ENCODE measurements at regions not wholly inside any gene's neighbourhood (a gene's known extent, or its start where the extent isn't known, plus 50 kb on each side); places are given as distances from the start of the nearest gene placed in this dataset.
"Not testable (repeated sequence)": the region's sequence is repeated elsewhere in the genome, so short reads cannot be mapped to it uniquely, and the experiment has no call there.

DNA sequence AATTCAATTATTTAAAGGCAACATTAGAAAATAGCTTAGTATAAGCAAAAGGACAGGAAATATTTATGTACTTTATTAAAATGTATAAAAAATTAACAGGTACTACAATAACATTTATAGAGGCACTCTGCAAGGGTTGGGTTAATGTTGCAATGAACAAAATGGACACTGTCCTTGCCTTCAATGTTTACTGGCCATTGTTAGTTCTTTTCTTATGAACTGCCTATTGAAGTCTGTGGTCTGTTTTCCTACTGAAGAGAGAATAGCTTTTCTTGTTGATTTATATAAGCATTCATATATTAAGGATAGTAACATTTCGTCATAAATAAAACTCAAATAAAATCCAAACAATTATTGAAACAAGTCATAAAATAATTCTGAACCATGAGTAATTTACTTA lies 135.3 kb upstream of the BEND6 start:
- Histone ChIP-seq H3K9ac (ENCODE audit: low read length) (no peak overlapping the region), H3K4me2 (ENCODE audit: low read length) (no peak overlapping the region), H2BK120ac (ENCODE audit: low read depth, low read length) (no peak overlapping the region), H3K4me1 (ENCODE audit: control insufficient read depth, low read depth, low read length) (peaks cover 4% of the 10 kb centered on the region), H3K18ac (ENCODE audit: low read length) (no peak overlapping the region), H2BK15ac (replicated peaks; ENCODE audit: low read depth) (no peak overlapping the region), H2AK5ac (ENCODE audit: low read length) (no peak overlapping the region), H3K27me3 (ENCODE audit: insufficient read depth, low read length, poor library complexity) (no peaks in the 10 kb centered on the region), H3K36me3 (ENCODE audit: control insufficient read depth, insufficient read depth, low read length) (no peaks in the 10 kb centered on the region), H4K8ac (ENCODE audit: low read depth, low read length) (no peak overlapping the region), H3K4ac (ENCODE audit: low read depth, low read length) (no peak overlapping the region), H3K4me3 (ENCODE audit: low read length) (no peak overlapping the region), H3K56ac (ENCODE audit: low read length) (no peak overlapping the region), H2BK5ac (ENCODE audit: low read length) (no peak overlapping the region), H4K5ac (ENCODE audit: low read length) (no peak overlapping the region), H3K23ac (ENCODE audit: low read length) (no peak overlapping the region), H3K79me1 (ENCODE audit: low read length) (peaks cover 6% of the 10 kb centered on the region), H3K79me2 (ENCODE audit: control insufficient read depth, insufficient read depth, low read length) (peaks cover 31% of the 10 kb centered on the region), H3K27ac (ENCODE audit: low read depth, low read length) (no peak overlapping the region)
- 100% methylated on average over 1 of the region's 1 CpG for WGBS (ENCODE audit: extremely low coverage, insufficient coverage, low lambda C conversion rate)
- no peak for DNase-seq

DNA sequence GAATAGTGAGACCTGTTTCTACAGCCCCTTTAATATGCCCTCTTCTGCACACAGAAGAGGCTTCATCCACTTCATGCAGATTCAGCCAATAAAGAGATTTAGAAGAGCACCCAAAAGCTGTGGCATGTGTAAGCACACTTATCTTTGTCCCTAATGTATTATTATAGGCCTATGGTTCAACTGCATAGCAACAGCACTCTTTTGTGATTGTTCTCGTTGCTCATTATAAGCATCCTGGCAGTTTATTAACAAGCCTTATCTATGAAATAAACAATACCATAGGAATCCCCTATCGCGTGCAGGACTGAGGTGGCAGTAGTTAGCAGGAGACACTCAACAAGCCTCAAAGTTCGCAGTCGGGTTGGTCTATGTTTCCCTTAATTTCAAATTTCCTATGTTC lies 138.5 kb upstream of the BEND6 start:
- peaks cover 4% of the 10 kb centered on the region for H3K4me1 ChIP-seq (ENCODE audit: control insufficient read depth, low read depth, low read length)
- peaks cover 6% of the 10 kb centered on the region for H3K79me1 ChIP-seq (ENCODE audit: low read length)
- no peaks in the 10 kb centered on the region for H3K27me3 ChIP-seq (ENCODE audit: insufficient read depth, low read length, poor library complexity)
- WGBS (ENCODE audit: extremely low coverage, insufficient coverage, low lambda C conversion rate): no CpG with 5 or more reads among the region's 5 CpGs
- H3K4me3 ChIP-seq (ENCODE audit: low read length): no peak overlapping the region
- peak; percentile 46 for DNase-seq
- no peak overlapping the region for H4K8ac ChIP-seq (ENCODE audit: low read depth, low read length)
- H2AK5ac ChIP-seq (ENCODE audit: low read length): no peak overlapping the region
- no peak overlapping the region for H3K4ac ChIP-seq (ENCODE audit: low read depth, low read length)
- peaks cover 26% of the 10 kb centered on the region for H3K79me2 ChIP-seq (ENCODE audit: control insufficient read depth, insufficient read depth, low read length)
- no peak overlapping the region for H3K56ac ChIP-seq (ENCODE audit: low read length)
- no peak overlapping the region for H3K27ac ChIP-seq (ENCODE audit: low read depth, low read length)
- H4K5ac ChIP-seq (ENCODE audit: low read length): no peak overlapping the region
- H3K4me2 ChIP-seq (ENCODE audit: low read length): no peak overlapping the region
- no peak overlapping the region for H2BK5ac ChIP-seq (ENCODE audit: low read length)
- H3K36me3 ChIP-seq (ENCODE audit: control insufficient read depth, insufficient read depth, low read length): no peaks in the 10 kb centered on the region
- no peak overlapping the region for H3K23ac ChIP-seq (ENCODE audit: low read length)
- H2BK15ac ChIP-seq (replicated peaks; ENCODE audit: low read depth): no peak overlapping the region
- peak overlapping the region; percentile 5 for H3K18ac ChIP-seq (ENCODE audit: low read length)
- no peak overlapping the region for H2BK120ac ChIP-seq (ENCODE audit: low read depth, low read length)
- H3K9ac ChIP-seq (ENCODE audit: low read length): no peak overlapping the region

DNA sequence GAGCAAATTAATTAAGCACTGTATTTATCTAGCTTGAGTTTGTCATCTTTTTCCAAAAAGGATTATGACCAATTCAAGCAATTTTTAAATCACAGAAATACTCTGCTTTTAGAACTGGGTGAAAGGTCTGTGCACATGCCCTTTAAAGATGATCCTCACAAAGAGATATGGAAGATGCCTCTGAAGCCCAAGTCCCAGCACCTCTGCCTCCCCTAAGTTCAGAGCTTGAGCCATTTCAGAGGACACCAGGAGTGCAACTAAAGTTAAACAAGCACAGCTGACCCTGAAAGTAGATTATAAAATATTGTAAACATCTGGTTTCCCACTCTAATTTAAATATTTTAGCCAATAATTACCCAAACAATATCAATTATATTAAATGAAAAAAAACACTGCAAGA lies 139.5 kb upstream of the BEND6 start:
- H3K79me1 ChIP-seq (ENCODE audit: low read length): peaks cover 2% of the 10 kb centered on the region
- no peak overlapping the region for H4K8ac ChIP-seq (ENCODE audit: low read depth, low read length)
- no peak overlapping the region for H3K23ac ChIP-seq (ENCODE audit: low read length)
- H3K9ac ChIP-seq (ENCODE audit: low read length): no peak overlapping the region
- no peak overlapping the region for H2BK15ac ChIP-seq (replicated peaks; ENCODE audit: low read depth)
- DNase-seq: no peak
- H2BK5ac ChIP-seq (ENCODE audit: low read length): no peak overlapping the region
- H2BK120ac ChIP-seq (ENCODE audit: low read depth, low read length): no peak overlapping the region
- H3K18ac ChIP-seq (ENCODE audit: low read length): no peak overlapping the region
- no peaks in the 10 kb centered on the region for H3K27me3 ChIP-seq (ENCODE audit: insufficient read depth, low read length, poor library complexity)
- peaks cover 21% of the 10 kb centered on the region for H3K79me2 ChIP-seq (ENCODE audit: control insufficient read depth, insufficient read depth, low read length)
- H4K5ac ChIP-seq (ENCODE audit: low read length): no peak overlapping the region
- no peaks in the 10 kb centered on the region for H3K36me3 ChIP-seq (ENCODE audit: control insufficient read depth, insufficient read depth, low read length)
- no peak overlapping the region for H3K56ac ChIP-seq (ENCODE audit: low read length)
- peaks cover 4% of the 10 kb centered on the region for H3K4me1 ChIP-seq (ENCODE audit: control insufficient read depth, low read depth, low read length)
- H3K4me2 ChIP-seq (ENCODE audit: low read length): no peak overlapping the region
- H2AK5ac ChIP-seq (ENCODE audit: low read length): no peak overlapping the region
- no peak overlapping the region for H3K4me3 ChIP-seq (ENCODE audit: low read length)
- H3K27ac ChIP-seq (ENCODE audit: low read depth, low read length): no peak overlapping the region
- no peak overlapping the region for H3K4ac ChIP-seq (ENCODE audit: low read depth, low read length)

DNA sequence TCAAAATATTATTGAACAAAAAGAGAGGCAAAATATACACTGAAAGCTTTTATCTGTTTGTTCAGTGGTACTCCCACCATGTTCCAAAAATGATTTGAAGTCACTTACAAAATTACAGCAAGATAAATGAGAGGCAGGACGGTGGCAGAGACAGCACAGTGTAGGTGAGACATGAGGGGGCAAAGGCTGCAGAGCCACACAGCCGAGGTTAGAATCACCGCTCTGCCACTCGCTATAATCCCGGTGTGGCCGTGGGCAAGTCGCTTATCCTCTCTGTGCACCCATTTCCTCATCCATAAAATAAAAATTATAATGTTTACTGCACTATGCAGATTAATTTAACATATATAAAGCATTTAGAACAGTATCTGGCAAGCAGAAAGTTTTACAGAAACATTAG lies 140.1 kb upstream of the BEND6 start:
- no peaks in the 10 kb centered on the region for H3K27me3 ChIP-seq (ENCODE audit: insufficient read depth, low read length, poor library complexity)
- no peak overlapping the region for H3K27ac ChIP-seq (ENCODE audit: low read depth, low read length)
- no peak overlapping the region for H3K18ac ChIP-seq (ENCODE audit: low read length)
- H3K4me1 ChIP-seq (ENCODE audit: control insufficient read depth, low read depth, low read length): peaks cover 4% of the 10 kb centered on the region
- H3K56ac ChIP-seq (ENCODE audit: low read length): no peak overlapping the region
- no peak overlapping the region for H2BK15ac ChIP-seq (replicated peaks; ENCODE audit: low read depth)
- no peaks in the 10 kb centered on the region for H3K36me3 ChIP-seq (ENCODE audit: control insufficient read depth, insufficient read depth, low read length)
- WGBS (ENCODE audit: extremely low coverage, insufficient coverage, low lambda C conversion rate): no CpG with 5 or more reads among the region's 7 CpGs
- H4K8ac ChIP-seq (ENCODE audit: low read depth, low read length): no peak overlapping the region
- H3K4me3 ChIP-seq (ENCODE audit: low read length): no peak overlapping the region
- DNase-seq: no peak
- H2AK5ac ChIP-seq (ENCODE audit: low read length): no peak overlapping the region
- H3K4ac ChIP-seq (ENCODE audit: low read depth, low read length): no peak overlapping the region
- H3K4me2 ChIP-seq (ENCODE audit: low read length): no peak overlapping the region
- peaks cover 17% of the 10 kb centered on the region for H3K79me2 ChIP-seq (ENCODE audit: control insufficient read depth, insufficient read depth, low read length)
- H3K23ac ChIP-seq (ENCODE audit: low read length): no peak overlapping the region
- H3K79me1 ChIP-seq (ENCODE audit: low read length): peaks cover 2% of the 10 kb centered on the region
- H4K5ac ChIP-seq (ENCODE audit: low read length): no peak overlapping the region
- H2BK120ac ChIP-seq (ENCODE audit: low read depth, low read length): no peak overlapping the region
- H3K9ac ChIP-seq (ENCODE audit: low read length): no peak overlapping the region
- no peak overlapping the region for H2BK5ac ChIP-seq (ENCODE audit: low read length)

DNA sequence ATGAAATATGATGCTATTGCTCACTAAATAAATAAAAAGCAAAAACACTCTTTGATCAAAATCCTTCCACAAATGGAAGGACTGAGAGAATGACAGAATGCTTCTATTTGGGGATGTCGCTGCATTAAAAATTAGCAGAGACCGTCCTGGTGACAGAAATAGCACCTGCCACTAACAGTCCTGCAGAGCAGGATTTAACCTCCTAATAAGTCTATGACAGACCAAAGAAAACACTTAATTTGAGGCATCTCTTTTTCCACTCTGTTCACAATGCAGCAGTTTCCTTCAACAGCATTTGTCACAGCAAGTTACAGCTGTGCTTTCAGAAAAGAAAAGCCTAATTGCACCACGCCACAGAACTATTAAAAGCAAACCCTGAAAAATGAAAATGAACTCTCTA lies 140.6 kb upstream of the BEND6 start:
- H2BK120ac ChIP-seq (ENCODE audit: low read depth, low read length): no peak overlapping the region
- H3K79me2 ChIP-seq (ENCODE audit: control insufficient read depth, insufficient read depth, low read length): peaks cover 17% of the 10 kb centered on the region
- peaks cover 4% of the 10 kb centered on the region for H3K4me1 ChIP-seq (ENCODE audit: control insufficient read depth, low read depth, low read length)
- H2BK15ac ChIP-seq (replicated peaks; ENCODE audit: low read depth): no peak overlapping the region
- H3K79me1 ChIP-seq (ENCODE audit: low read length): peaks cover 2% of the 10 kb centered on the region
- no peak overlapping the region for H4K8ac ChIP-seq (ENCODE audit: low read depth, low read length)
- H3K27me3 ChIP-seq (ENCODE audit: insufficient read depth, low read length, poor library complexity): no peaks in the 10 kb centered on the region
- no peak overlapping the region for H3K56ac ChIP-seq (ENCODE audit: low read length)
- DNase-seq: no peak
- H2BK5ac ChIP-seq (ENCODE audit: low read length): no peak overlapping the region
- no peaks in the 10 kb centered on the region for H3K36me3 ChIP-seq (ENCODE audit: control insufficient read depth, insufficient read depth, low read length)
- H4K5ac ChIP-seq (ENCODE audit: low read length): no peak overlapping the region
- no peak overlapping the region for H3K4ac ChIP-seq (ENCODE audit: low read depth, low read length)
- no peak overlapping the region for H3K9ac ChIP-seq (ENCODE audit: low read length)
- H3K4me2 ChIP-seq (ENCODE audit: low read length): no peak overlapping the region
- H3K23ac ChIP-seq (ENCODE audit: low read length): no peak overlapping the region
- H2AK5ac ChIP-seq (ENCODE audit: low read length): no peak overlapping the region
- no peak overlapping the region for H3K18ac ChIP-seq (ENCODE audit: low read length)
- WGBS (ENCODE audit: extremely low coverage, insufficient coverage, low lambda C conversion rate): no CpG with 5 or more reads among the region's 3 CpGs
- no peak overlapping the region for H3K4me3 ChIP-seq (ENCODE audit: low read length)
- no peak overlapping the region for H3K27ac ChIP-seq (ENCODE audit: low read depth, low read length)

DNA sequence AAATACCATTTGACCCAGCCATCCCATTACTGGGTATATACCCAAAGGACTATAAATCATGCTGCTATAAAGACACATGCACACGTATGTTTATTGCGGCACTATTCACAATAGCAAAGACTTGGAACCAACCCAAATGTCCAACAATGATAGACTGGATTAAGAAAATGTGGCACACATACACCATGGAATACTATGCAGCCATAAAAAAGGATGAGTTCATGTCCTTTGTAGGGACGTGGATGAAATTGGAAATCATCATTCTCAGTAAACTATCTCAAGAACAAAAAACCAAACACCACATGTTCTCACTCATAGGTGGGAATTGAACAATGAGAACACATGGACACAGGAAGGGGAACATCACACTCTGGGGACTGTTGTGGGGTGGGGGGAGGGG lies 142.1 kb upstream of the BEND6 start:
- H3K27ac ChIP-seq (ENCODE audit: low read depth, low read length); DNase-seq; H3K36me3 ChIP-seq (ENCODE audit: control insufficient read depth, insufficient read depth, low read length); H4K5ac ChIP-seq (ENCODE audit: low read length); H3K18ac ChIP-seq (ENCODE audit: low read length); H3K4me2 ChIP-seq (ENCODE audit: low read length); H3K56ac ChIP-seq (ENCODE audit: low read length); H3K27me3 ChIP-seq (ENCODE audit: insufficient read depth, low read length, poor library complexity); H2BK5ac ChIP-seq (ENCODE audit: low read length); H3K4me1 ChIP-seq (ENCODE audit: control insufficient read depth, low read depth, low read length); H3K4me3 ChIP-seq (ENCODE audit: low read length); H2AK5ac ChIP-seq (ENCODE audit: low read length); H3K4ac ChIP-seq (ENCODE audit: low read depth, low read length); H2BK120ac ChIP-seq (ENCODE audit: low read depth, low read length); H4K8ac ChIP-seq (ENCODE audit: low read depth, low read length); H3K9ac ChIP-seq (ENCODE audit: low read length); H3K79me1 ChIP-seq (ENCODE audit: low read length); H2BK15ac ChIP-seq (replicated peaks; ENCODE audit: low read depth); H3K23ac ChIP-seq (ENCODE audit: low read length): not testable (repeated sequence)
- H3K79me2 ChIP-seq (ENCODE audit: control insufficient read depth, insufficient read depth, low read length): peaks cover 18% of the 10 kb centered on the region
- no CpG with 5 or more reads among the region's 3 CpGs for WGBS (ENCODE audit: extremely low coverage, insufficient coverage, low lambda C conversion rate)

Data from mesendoderm (in vitro differentiated cells).